Activated CD4-positive, alpha-beta T cell treated with anti-CD3 and anti-CD28 coated beads for 4 hours (primary cell): ENCODE measurements at regions not wholly inside any gene's neighbourhood (a gene's known extent, or its start where the extent isn't known, plus 50 kb on each side); places are given as distances from the start of the nearest gene placed in this dataset.

Experiments used
- DNase-seq, 2 donors: peaks; one replicate each; pipeline ENCODE4 v3.0.0-alpha.2; 2020

DNA sequence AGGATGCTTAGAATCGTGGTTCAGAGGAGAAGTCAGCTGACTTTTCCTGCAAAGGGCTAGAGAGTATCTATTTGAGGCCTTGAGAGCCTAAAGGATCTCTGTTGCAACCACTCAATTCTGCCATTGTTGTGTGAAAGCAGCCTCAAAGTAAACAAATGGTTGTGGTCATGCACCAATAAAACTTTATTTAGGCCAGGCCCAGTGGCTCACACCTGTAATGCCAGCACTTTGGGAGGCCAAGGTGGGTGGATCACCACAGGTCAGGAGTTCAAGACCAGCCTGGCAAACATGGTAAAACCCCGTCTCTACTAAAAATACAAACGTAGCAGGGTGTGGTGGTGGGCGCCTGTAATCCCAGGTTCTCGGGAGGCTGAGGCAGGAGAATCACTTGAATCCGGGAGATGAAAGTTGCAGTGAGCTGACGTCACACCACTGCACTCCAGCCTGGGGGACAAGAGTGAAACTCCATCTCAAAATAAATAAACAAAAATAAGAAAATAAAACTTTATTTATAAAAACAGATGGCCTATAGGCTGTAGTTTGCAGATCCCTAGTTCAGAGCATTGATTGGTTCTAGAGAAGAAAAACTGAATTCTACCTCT lies 135.9 kb upstream of the KLF4 start:
- no peak for DNase-seq

DNA sequence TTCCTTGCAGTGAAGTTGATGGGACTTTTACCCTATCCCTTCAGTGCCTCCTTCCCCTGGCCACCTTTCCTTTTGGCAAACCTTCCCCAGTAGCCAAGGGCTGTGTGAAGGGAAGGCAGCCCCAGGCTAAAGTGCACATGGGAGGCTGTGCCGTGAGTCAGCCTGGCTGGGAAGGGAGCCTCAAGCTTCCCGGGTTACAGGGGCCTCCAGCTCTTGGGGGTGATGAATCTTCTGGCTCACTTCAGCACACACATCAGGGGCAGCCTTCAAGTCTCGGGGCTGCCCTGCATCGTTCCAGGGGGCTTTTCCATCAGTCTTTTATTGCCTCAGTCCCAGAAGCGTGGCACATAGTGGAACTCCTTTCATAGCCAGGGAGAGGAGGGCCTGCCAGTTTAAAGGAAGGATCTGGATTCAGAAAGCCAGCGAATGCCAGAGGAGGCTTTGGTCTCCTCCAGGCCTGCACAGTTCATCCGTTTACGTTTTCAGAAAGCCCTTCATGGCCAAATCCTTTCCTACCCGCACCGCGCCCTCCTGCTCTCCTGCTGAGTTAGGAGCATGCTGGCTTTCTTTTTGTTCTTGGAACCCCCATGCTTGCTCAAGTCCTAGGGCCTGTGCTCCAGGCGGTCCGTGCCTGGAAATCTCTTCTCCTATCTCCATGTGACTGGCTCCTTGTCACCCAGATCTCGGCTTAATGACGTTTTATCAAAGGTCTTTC lies 134.8 kb upstream of the KLF4 start:
- no peak for DNase-seq

DNA sequence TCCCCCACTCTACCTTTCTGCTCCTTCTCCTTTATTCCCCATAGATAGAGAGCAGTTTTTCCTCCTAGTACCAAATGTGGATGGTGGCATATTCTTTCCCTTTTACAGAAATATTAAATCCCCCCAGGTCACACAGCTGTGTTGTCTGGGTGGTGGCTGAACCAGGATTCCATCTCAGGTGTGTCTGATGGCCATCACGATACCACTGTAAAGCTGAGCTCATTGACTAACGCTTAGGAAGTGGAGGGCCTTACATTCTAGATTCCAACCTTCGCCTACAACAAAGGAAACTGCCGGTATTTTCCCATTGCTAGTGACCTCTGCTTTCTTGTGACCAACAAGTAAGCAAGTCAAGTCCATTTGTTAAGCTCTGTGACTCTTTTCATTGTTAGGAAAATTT lies 131.9 kb upstream of the KLF4 start:
- DNase-seq: no peak

DNA sequence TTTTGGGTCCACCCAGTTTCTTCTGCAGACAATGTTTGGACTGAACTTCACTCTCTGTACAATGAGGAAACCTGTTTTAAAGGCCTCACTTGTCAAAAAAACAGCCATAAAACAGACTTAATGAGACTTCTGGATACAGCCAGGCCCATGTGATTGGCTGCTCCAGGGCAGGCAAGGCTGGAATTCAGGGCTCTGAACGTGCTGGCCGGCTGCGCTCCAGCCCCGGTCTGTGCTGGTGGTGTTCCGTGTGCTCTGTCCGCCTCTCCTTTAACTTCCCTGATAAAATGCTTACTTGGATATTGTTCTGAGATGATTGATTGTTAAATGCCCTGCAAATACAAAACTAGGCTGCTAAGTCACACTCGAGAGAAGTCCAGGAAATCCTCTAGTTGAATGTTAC lies 131.2 kb upstream of the KLF4 start:
- DNase-seq: no peak

DNA sequence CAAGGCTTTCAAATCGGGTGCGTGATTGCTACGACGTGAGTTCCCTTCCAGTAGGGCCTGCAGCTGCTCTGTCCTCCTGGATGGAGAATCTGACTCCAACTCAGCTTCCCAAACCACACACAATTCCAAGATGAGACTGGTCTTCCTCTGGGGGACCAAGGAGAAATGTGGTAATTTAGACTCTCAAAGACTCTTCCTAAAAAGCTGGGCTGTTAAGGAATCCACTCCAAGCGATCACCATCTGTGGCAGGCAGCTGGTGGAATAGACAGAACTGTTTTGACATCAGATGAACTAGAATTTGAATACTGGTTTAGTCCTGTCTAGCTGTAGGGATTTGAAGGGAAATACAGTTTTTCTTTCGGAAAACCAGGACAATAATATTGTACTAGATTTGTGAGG lies 130.7 kb upstream of the KLF4 start:
- no peak for DNase-seq

DNA sequence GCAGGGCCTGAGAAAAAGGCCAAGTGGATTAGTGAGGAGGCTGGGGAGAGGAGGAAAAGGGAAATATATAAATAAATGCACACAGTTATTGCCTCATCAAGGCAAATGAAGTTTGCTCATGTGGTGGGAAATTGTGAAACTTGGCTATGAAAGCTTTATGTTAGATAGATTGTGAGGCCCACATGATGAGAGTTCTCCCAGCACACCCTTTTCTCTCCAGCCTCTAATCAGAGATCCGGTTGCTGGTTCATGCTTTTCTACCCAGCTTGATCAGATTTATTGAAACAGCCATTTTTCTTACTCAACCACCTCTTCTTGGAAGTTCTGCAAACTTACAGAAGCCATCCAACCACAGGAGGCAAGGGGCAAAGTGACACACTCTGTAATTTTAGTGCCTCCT lies 125.8 kb upstream of the KLF4 start:
- DNase-seq: no peak

DNA sequence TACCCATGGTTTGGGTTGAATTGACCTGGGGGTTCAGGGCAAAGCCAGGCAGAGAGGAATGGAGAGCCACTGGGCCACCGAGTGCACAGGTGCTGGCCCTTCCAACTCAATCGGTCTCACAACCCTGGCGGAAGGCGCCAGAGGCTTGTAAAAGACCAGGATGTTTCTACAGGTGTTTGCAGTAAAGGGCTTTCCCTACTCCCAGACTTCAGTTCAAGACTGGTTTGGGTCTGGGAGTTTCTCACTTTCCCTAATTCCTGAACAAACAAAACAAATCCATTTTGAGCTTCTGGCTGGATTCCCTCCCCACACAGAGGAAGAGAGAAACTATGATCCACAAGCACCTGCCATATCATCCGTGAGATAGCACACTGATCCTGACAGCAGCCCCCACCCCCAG lies 125.2 kb upstream of the KLF4 start:
- no peak for DNase-seq

DNA sequence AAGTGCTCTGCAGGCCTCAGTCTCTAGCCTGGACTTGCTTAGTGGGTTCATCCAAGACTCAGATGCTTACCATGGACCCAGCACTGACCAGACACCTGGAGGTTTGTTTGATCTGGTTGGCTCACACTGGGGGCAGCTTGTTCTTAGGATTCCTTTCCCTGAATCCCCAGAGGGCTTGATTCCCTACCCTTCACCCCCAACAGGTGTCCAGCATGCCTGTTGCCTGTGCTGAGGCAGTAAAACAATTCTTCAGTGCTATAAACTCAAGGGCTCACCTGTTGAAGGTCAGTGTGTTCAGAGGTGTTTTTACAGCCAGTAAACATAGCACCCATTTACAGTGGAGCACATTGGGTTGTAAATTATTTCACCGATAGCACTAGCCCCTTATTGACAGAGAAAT lies 123.8 kb upstream of the KLF4 start:
- no peak for DNase-seq

DNA sequence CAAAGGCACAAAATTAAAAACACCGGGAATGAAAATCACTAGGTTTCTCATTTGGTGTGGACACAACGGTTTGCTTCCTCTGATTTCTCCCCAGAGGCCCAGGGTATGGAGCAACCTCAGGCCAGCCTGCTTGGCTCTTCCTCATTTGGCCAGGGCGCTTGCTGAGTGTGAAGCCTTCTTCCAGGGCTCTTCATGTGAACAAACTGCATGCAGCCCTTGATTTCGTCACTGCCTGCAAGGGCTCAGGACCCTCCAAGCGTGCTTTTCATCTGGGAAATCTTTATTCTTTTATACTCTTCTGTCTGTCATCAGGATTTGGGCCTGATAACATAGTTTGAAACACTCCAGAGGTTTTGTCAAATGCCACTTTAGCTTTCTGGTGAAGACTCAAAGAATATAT lies 122.6 kb upstream of the KLF4 start:
- DNase-seq: no peak

DNA sequence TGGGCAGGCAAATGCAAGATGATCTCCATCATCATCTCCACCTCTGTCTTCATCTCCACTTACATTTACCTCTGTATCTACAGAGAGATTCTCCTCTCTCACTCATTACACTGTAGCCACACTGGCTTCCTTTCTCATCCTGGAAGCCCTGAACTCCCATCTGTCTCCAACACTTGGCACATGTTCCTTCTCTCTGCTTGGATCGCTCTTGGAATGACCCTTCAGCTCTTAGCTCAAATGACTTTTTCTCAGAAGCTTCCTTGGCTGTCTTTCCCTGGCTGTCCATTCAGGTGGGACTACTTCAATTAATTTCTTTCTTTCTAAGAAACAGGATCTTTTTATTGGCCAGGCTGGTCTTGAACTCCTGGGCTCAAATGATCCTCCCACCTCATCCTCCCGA lies 120.0 kb upstream of the KLF4 start:
- DNase-seq: no peak

DNA sequence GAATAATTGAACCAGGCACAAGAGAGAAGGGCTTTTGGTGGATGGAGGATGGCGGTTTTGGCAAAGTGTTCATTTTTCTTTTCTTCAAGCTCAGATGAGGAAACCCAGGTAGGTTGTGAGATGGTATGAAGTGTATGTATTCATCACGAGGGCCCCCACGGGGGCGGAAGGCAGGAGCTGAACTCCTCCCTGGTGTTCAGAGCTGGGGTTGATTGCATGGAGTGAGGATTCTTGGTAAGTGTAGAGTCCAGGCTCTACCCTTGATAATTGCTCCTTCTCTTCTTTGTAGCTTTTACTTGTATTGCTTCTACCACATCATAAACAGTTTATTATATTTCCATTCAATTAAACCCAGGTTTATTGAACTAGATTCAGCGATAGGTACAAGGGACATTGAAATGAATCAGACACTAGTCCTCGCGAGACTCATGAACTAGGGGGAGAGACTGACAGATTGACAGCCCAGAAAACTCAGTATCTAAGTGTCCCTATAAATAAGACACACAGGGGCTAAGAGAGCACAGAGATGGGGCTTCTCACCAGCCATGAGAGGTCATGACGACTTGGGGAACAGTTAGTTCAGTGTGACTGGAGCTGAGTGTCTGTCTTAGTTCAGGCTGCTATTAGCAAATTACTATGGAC lies 116.7 kb upstream of the KLF4 start:
- no peak for DNase-seq

DNA sequence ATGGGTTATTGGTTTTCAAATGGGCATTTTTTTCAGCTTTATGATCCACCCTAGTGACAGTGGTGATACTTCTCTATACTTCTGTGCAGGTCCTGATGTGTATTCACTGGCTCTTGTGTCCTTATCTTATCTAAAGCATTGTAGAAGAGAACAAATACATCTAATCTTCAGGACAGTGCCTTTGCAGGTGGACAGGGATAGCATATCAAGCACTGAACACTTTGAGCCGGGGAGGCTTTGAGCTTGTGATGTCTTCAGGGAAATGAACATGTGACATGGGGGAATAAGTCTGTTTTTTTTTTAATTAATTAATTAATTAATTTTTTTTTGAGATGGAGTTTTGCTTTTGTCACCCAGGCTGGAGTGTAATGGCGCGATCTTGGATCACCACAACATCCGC lies 115.5 kb upstream of the KLF4 start:
- no peak for DNase-seq

DNA sequence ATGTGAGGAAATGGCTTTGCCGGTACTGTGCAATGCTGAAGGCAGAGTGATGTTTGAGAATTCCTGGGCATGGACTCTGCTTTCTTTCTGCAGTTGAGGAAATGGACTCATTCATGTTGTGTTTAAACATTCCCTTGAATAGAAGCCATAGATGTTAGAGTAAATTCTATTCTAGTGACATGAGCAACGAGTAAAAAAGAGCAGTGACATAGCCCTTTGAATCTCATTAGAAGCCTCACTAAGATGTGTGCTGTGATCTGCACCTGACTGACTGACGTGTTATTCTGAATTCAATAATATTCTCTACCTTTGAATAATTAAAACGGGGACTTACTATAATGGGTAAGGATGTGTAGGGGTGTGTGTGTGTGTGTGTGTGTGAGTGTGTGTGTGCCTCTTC lies 113.7 kb upstream of the KLF4 start:
- DNase-seq: no peak

DNA sequence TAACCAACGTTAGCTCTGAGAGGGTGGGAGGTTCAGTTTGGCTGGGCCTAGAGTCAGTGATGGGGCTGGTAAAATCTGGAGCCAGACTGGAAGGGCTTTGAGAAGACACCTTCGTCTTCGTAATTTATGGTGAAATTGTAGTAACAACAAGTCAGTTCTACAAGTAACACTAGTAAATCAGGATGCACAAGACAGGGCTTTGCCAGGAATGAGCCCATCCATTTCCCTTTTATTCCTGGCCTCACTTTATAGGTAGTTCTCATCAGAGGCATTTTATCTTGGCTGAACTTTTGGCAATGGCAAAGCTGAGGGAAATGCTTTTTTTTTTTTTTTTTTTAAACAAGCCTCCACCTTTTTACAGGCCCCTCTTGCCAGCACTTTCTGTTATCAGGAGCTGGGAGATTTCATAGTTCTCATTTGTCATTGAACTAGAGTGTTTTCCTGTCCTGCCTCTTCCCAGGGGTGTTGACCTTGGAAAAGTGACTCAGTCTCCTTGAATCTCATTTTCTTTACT lies 110.5 kb upstream of the KLF4 start:
- DNase-seq: no peak

DNA sequence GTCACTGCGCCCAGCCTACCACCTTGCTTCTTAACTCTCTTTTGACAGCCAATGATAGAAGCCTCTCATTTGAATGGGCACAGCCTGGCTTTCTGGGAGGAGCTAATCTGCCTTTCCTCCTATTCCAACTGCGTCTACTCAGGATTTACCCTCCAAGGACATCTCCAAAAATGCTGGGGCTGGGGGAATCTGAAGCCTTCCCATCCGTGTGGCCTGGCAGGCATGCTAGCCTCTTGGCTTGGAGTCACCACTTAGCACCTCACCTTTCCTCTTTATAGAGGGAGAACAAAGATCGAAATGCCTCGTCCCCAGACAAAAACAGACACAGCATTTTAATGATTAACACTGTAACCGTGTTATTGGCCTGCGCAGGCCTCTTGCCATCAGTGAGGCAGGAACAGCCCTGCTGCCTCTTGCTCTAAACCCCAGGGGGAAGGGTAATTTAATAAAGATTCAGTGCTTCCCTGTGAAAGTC lies 108.2 kb upstream of the KLF4 start:
- DNase-seq: no peak

DNA sequence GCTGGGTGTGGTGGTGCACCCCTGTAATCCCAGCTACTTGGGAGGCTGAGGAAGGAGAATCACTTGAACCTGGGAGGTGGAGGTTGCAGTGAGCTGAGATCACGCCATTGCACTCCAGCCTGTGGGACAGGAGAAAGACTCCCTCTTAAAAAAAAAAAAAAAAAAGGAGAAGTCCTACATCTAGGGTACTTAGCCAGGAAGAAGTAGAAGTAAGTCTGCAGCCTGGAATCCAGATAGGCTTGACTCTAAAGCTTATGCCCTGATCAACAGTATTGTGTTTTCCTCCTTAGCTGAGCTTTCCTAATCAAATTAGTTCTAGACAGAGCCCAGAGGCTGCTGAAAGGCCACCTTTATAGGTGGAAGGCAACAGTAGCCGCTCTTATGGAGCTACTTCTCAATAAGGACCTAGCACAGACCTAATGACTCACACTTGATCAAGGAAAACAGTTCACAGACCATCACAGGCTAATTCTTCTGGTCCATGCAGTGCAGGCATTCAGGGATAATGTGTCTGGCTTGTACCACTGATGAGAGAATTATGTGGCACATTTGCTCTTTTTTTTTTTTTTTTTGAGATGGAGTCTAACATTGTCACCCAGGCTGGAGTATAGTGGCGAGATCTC lies 105.5 kb upstream of the KLF4 start:
- no peak for DNase-seq

DNA sequence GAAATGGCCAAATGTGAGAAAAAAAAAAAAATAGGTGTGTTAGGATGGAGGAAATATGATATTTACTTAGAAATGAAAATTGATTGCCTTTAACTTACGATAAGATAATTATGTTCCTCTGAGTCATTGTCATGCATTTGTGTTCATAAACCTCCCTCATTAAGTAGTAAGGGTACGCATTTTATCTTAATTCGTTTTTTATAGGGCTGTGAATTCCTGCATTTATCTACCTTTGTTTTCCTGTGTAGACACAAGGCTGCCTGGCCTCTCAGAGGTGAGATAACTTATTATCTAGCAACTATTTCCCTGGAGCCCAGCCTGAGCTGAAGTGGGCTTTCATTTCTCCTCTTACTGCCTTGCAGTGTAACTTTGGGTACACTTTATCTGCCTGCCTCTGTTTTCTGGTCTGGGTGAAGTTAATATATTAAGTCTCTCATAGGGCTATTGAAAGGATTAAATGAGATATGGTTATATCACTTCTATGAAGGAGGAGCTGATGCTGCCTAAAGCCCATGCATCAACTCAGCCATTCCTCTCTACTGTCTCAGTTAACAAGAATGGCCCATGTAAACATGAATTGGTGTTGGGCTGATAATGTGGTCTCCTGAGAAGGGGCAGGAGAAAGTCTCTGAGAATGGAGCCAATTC lies 103.8 kb upstream of the KLF4 start:
- no peak for DNase-seq

DNA sequence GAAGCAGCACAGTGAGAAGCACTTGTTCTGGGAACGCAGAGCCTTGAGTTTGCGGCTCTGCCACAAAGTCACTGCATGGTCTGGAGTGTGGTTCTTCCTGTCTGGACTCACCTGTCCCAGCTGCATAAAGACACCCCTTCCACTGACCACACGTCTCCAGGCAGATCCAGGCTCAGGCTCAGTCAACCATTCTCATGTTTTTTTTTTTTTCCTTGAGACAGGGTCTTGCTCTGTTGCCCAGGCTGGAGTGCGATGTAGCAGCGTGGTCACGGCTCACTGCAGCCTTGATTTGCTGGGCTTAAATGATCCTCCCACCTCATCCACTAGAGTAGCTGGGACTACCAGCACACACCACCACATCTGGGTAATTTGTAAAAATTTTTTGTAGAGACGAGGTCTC lies 102.9 kb upstream of the KLF4 start:
- no peak for DNase-seq

DNA sequence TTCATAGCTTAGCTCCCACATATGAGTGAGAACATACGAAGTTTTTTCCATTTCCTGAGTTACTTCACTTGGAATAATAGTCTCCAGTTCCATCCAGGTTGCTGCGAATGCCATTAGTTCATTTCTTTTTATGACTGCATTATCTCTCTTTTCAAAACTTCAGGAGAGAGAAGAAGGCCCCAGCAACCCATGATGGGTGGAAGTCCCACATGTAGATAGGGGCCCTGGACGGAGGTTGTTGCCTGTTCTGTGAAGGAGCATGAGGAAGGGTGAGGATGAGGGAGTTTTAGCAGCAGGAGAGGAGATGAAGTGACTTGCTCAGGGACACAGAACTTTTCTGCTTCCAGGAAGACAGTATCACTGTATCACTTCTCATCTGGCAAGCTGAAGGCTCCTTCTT lies 102.2 kb upstream of the KLF4 start:
- no peak for DNase-seq

DNA sequence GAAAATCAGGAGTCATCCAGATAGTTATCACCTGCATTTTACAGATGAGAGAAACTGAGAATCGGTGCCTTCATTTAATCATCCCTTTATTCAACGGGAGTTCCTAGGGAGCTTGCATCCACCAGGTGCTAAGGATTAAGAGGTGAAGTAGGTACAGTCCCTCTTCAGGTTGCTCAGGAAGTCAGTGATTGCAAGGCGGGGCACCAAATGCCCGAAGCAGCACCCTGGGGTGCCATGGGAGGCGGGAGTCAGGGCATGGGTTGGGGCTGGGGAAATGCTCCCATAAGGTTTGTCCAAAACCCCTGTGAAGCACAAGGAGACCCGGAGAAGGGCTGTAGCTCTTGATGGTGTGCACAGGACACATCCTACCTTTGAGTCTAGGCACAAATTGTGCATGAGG lies 98.8 kb upstream of the KLF4 start:
- DNase-seq: no peak

DNA sequence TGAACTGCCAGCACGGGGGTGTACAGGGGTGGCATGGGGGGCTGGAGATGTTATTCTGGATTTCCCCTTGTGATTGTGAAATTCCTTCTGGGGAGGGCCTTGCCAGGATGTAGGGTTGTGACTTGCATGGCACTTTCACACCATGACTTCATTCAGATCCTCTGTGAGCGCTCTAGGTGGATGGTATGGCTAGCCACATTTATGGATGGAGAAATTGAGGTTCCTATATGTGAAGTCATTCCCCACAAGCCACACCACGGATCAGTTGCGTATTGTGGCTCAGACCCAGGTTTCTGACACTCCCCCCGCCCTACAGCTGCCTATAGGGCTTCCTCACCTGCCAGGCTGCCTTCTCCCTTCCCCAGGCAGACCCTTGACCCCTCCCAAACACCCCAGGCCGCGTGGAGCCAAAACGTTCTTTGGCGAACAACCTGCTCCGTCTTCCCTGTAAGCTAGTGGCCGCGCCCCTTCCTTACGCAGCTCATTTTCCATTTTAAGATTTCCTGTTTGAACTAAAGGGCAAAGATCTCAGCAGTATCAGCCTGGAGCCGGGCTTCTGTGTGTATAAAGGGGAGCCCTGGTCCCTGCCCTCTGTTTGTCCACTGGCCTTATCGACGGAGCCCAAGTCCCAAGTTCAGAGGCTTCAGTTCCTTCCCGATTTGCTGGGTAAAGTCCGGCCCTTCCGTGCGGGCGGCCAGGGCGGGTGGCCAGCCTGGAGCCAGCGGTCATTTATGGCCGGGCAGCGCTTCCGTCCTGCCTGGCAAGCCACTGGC lies 97.8 kb upstream of the KLF4 start:
- DNase-seq: no peak

DNA sequence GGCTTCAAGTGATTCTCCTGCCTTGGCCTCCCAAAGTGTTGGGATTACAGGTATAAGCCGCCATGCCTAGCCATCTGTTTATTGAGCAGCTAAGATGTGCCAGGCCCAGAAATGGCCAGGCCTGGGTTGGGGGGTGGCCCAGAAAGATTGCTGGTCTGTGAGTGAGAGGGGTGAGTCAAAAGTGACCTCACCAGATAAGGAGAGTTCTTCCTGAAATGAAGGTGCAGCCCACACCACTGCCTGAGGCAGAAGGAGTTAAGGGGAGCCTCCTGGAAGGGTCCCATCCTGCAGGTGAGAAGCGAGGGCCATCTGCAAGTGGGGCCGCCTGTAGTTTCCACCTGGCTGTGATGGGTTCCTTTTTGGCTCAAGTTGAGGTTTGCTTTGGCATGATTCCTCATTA lies 96.9 kb upstream of the KLF4 start:
- no peak for DNase-seq

DNA sequence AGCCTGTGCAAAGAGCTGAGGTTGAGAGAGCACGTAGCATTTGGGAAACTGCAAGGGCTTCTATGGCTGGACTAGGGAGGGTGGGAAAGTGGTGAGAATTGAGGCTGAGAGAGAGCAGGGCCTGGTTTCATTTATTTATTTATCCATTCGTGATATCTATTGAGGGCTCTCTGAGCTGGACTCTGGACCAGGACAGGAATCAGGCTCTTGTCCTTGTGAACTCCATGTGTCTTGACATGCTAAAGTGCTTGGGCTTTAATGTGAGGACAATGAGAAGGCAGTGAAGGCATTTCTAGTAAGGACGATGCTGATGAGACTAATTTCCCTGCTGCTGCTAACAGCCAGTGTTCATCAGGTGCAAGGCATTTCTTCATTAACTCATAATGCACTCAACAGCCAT lies 95.9 kb upstream of the KLF4 start:
- DNase-seq: no peak
